NCI-H82 treated with DMSO at 0.1 percent for 48 hours (cell line): ENCODE measurements at regions not wholly inside any gene's neighbourhood (a gene's known extent, or its start where the extent isn't known, plus 50 kb on each side); places are given as distances from the start of the nearest gene placed in this dataset.
"Not testable (repeated sequence)": the region's sequence is repeated elsewhere in the genome, so short reads cannot be mapped to it uniquely, and the experiment has no call there.

Source experiments
- DNase-seq: peaks from one replicate; lab custom pipeline; 2025; ENCODE audit not compliant: unreplicated experiment; lab: John Stamatoyannopoulos, UW

GRCh38 chr20:40955326-40955725 is 73.3 kb upstream of the TOP1 start:
- no peak for DNase-seq

DNA sequence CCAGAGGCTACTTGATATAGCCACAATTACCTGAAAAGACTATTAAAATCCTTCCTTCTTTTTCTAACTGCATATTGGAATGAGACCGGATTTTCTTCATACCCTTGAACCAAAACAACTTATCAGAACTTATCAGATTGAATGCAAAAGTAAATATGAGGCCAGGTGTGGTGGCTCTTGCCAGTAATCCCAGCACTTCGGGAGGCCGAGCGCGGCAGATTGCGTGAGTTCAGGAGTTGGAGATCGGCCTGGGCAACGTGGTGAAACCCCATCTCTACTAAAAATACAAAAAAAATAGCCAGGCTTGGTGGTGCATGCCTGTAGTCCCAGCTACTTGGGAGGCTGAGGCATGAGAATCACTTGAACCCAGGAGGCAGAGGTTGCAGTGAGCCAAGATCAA is 72.8 kb upstream of the TOP1 start:
- not testable (repeated sequence) for DNase-seq

DNA sequence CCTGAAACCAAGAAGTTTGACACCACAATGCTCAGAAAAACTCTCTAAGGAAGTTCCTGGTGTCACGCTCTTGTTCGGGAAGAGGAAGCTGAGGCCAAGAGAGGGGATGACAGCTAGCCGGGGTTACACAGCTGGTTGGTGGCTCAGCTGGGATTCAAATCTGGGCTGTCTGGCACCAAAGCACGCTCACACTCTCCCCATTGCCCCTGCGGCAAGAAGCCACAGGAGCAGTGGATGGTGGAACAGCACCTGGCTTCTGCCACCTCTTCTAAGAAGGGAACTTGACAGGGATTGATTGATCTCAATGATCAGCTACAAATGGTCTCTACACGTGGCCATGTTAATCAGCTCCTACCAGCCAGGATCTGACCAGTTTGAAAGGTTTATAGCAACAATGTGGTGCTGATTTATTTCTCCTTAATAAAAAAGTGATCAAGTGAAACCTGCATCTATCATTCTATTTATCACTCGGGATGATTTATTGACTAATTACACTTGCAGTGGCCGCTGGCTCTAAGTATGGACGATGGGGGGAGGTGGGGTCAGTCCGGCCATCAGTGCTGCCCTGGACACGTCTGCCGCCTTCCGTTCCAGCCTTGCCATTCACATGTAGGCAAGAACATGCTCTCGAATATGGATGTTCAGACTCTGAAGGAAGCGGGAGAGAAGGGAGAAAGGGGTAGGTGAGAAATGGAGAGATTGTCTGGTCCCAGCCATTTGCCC is 71.9 kb upstream of the TOP1 start:
- no peak for DNase-seq

DNA sequence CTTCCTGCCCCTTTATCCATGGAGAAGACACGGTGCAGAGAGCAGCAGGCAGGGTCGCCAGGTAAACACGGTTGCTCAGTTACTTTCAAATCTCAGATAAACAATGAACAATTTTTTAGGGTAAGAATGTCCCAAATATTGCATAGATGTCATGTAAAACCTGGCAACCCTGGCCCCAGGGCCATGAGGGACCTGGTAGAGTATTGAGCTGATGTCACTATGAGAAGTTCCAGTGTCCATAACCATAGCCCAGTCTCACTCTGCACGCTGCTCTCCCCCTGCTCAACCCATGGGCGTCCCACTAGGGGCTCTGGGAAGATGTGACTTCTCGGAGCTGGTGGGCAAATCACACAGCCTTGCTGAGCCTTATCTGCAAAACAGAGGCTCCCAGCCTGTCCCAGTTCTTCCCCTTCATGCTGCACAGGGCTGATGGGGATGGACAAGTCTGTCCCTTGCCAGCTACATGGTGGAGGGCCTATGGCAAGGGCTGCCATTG is 71.3 kb upstream of the TOP1 start:
- DNase-seq: no peak

- DNase-seq: no peak
These were observed 70.0 kb upstream of the TOP1 start for GRCh38 chr20:40958598-40958997.

GRCh38 chr20:40959325-40960092 is 69.1 kb upstream of the TOP1 start:
- DNase-seq: no peak

GRCh38 chr20:40960101-40960500 is 68.5 kb upstream of the TOP1 start:
- DNase-seq: no peak

DNA sequence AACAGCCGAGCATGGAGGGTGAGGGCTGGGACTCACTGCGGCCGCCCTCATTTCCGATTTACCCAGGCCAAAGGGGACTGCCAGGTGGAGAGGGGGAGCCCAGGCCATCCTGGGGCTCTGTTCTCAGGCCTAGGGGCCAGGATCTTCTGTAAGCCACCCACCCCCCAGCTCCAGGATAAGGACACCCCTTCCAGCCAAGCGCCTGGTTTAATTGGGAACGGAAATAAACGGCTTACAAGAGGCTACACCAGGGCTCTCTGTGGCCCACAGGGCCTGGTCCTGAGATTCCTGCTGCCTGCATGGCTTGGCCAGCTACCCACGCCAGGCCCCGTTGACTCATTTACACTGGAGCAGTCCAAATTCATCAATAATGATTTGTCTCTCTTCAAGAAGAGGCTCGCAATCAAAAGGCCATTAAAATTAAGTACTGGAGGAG is 68.1 kb upstream of the TOP1 start:
- DNase-seq: no peak

DNA sequence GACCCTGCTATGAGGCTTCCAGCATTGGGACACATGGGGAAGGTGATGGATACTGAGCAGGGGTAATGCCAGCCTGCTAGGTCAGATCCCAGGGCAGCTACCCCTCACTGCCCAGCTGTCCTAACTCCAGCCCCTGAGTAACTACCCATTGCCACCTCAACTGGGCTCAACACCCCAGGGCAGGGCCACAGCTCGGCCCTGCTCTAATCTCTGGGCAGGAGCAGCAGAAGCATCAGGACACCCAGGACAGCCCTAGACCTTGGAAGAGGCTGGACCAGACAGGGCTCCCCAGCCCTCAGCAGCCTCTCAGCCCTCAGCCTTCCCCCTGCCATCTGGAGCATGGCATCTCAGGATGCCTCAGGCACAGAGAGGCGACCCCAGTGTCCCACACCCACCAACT is 67.4 kb upstream of the TOP1 start:
- no peak for DNase-seq

GRCh38 chr20:40961686-40962640 is 66.7 kb upstream of the TOP1 start:
- no peak for DNase-seq

DNA sequence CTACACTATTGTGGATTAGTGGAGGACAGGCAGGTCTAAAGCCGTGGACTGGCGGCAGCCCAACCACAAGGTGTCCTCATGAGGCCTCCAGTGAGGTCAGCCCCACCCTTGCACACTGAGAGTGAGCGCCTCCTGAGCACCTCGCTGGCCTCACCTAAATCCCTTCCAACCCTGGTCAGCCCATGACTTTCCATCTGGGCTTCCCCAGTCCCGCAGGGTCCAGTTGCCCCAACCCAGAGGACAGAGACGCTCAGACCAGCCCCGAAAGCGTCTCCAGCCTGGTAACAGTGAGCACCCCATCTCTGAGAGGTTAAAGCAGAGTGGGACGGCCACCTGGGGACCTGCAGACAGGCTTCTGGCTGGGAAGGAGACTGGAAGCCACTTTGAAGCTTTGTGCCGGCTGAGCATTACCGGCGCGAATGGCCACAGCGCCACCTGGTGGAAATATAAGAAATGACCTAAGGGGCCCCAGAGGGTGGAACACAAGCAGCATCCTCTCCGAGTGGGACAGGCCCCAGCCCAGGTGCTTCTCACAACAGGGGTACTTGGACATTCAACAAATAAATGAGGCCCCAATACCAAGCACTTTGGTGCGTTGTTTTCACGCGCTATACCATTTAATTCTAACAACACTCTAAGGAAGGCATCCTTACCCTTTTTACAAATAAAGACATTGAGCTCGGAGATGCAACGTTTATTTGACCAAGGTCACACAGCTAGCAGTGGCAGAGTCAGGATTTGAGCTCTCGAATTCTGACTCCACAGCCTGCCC is 65.7 kb upstream of the TOP1 start:
- peak; percentile 47 for DNase-seq

DNA sequence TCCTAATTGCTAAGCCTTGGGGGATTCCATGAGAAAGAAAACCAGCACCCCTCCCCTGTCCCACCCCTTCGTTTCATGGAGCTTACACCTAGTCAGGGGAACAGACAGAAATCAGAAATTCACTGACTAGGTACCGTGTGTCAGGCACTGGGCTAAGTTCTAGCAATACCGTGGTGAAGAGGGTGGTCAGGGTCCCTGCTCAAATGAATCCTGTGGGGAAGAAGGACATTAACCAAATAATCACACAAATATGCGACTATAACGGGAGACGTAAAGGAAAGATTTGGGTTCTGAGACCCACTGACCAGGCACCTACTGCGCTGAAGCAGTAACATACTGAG is 65.1 kb upstream of the TOP1 start:
- no peak for DNase-seq

- DNase-seq: no peak
These were observed 63.0 kb upstream of the TOP1 start for GRCh38 chr20:40965671-40966070.

GRCh38 chr20:40966103-40966502 is 62.5 kb upstream of the TOP1 start:
- DNase-seq: no peak

DNA sequence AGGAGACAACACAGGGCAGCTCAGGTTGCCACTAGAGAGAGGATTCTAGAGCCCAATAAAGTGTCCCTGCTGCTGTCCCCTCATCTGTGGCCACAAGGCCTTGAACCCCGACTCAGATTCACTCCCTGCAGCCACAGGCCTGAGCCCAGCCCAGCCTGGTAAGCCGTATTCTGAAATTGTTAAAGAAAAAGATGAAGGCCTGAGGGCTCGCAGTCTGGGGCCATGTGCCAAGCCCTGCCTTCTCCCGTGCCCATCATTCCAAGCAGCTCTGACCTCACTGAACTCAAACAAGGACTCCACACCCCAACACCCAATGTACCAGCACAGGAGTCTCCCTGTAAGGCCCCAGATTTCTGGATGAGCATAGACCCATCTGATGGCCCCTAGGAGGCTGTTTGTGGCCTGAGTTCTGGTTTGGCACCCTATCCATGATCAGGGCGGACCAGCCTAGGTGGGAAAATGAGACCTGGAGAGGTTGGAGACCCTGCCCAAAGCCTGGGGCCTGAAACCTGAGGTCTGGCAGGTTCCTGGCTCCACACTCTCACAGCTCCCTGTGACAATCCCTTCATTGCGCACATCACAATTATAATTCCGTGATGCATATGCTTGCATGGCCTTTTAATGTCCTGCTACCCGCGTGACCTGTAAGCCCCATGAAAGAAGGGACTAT is 62.0 kb upstream of the TOP1 start:
- DNase-seq: no peak

DNA sequence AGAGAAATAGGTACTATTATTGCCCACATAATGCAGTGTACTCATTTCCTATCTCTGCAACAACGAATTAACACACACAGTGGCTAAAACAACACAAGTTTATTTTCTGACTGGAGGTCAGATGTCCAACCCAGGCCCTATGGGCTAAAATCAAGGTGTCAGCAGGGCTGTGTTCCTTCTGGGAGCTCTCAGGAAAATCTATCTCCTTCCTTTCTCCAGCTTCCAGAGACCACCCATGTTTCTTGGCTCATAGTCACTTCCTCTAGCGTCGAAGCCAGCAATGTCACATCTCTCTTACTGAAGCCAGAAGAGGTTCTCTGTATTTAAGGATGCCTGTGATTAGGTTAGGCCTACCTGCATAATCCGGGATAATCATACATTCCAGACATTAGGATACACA is 60.9 kb upstream of the TOP1 start:
- DNase-seq: no peak

- peak; percentile 3 for DNase-seq
These were observed 59.6 kb upstream of the TOP1 start for GRCh38 chr20:40968816-40969562.

GRCh38 chr20:40970218-40970617 is 58.4 kb upstream of the TOP1 start:
- DNase-seq: no peak

DNA sequence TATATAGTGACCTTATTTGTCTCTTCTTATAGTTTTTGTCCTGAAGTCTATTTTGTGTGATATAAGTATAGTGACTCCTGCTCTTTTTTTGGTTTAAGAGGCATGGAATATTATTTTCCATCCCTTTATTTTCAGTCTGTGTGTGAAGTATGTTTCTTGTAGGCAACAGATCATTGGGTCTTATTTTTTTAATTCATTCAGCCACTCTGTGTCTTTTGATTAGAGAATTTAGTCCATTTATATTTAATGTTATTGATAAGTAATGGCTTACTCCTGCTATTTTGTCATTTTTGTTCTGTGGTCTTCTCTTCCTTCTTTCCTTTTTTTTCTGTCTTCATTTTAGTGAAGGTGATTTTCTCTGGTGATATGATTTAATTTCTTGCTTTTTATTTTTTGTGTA is 51.4 kb upstream of the TOP1 start:
- DNase-seq: no peak
